Epithelial cell of esophagus (primary cell): ENCODE measurements at regions not wholly inside any gene's neighbourhood (a gene's known extent, or its start where the extent isn't known, plus 50 kb on each side); places are given as distances from the start of the nearest gene placed in this dataset.

ENCODE experiments used
- DNase-seq: peaks from one replicate; pipeline ENCODE4 v3.0.0; 2010; ENCODE audit warnings: low read depth
- H3K4me3 ChIP-seq: 2 replicates; pipeline ENCODE4 v1.5.1; 2011; ENCODE audit warnings: mild to moderate bottlenecking, low read length, control low read depth
- CTCF ChIP-seq: IDR thresholded peaks from 2 replicates; pipeline ENCODE4 v1.5.1; 2011; ENCODE audit warnings: low read depth, mild to moderate bottlenecking, low read length, control low read depth, inconsistent platforms; ENCODE audit not compliant: insufficient read depth; ENCODE audit errors: missing control alignments

GRCh38 chr2:57897920-57898319 lies 148.7 kb upstream of the VRK2 start:
- H3K4me3 ChIP-seq = no peak overlapping the region

GRCh38 chr2:57899898-57900297 lies 146.7 kb upstream of the VRK2 start:
- no peak overlapping the region for H3K4me3 ChIP-seq
- DNase-seq = no peak
- TF ChIP-seq CTCF = no peak

More at GRCh38 chr2:57897920-57898319, 148.7 kb upstream of the VRK2 start:
- TF ChIP-seq CTCF = no peak
- no peak for DNase-seq

GRCh38 chr2:57902578-57902977 lies 144.0 kb upstream of the VRK2 start:
- no peak overlapping the region for H3K4me3 ChIP-seq
- peak; percentile 64 for DNase-seq
- TF ChIP-seq CTCF = no peak

- peak; percentile 63 for DNase-seq
These were observed 140.4 kb upstream of the VRK2 start for GRCh38 chr2:57906152-57906732.

GRCh38 chr2:57907411-57907810 lies 139.2 kb upstream of the VRK2 start:
- no peak for DNase-seq
- H3K4me3 ChIP-seq = no peak overlapping the region
- no peak for TF ChIP-seq CTCF

More at GRCh38 chr2:57906152-57906732, 140.4 kb upstream of the VRK2 start:
- no peak overlapping the region for H3K4me3 ChIP-seq
- peak; percentile 92 for TF ChIP-seq CTCF

GRCh38 chr2:57908736-57909161 lies 137.9 kb upstream of the VRK2 start:
- no peak for TF ChIP-seq CTCF
- no peak overlapping the region for H3K4me3 ChIP-seq
- DNase-seq = no peak

GRCh38 chr2:57918126-57918525 lies 128.5 kb upstream of the VRK2 start:
- H3K4me3 ChIP-seq = no peak overlapping the region
- DNase-seq = no peak
- no peak for TF ChIP-seq CTCF
